GOT3 (cell line): ENCODE measurements at regions not wholly inside any gene's neighbourhood (a gene's known extent, or its start where the extent isn't known, plus 50 kb on each side); places are given as distances from the start of the nearest gene placed in this dataset.
"Not testable (repeated sequence)": the region's sequence is repeated elsewhere in the genome, so short reads cannot be mapped to it uniquely, and the experiment has no call there.

Experiments used
- DNase-seq: peaks from one replicate; lab custom pipeline; 2025; ENCODE audit warnings: mixed read lengths; lab: John Stamatoyannopoulos, UW

GRCh38 chr12:124652661-124653060 lies 85.2 kb upstream of the NCOR2 start:
- no peak for DNase-seq

- DNase-seq = no peak
Measured at GRCh38 chr12:124651516-124652273, 84.3 kb upstream of the NCOR2 start.

GRCh38 chr12:124650912-124651311 lies 83.5 kb upstream of the NCOR2 start:
- no peak for DNase-seq

- no peak for DNase-seq
Measured at GRCh38 chr12:124648710-124649384, 81.4 kb upstream of the NCOR2 start.

GRCh38 chr12:124647316-124647715 lies 79.9 kb upstream of the NCOR2 start:
- no peak for DNase-seq

GRCh38 chr12:124646385-124647230 lies 79.2 kb upstream of the NCOR2 start:
- DNase-seq = no peak

GRCh38 chr12:124645530-124646244 lies 78.3 kb upstream of the NCOR2 start:
- no peak for DNase-seq

GRCh38 chr12:124643768-124644167 lies 76.4 kb upstream of the NCOR2 start:
- DNase-seq = not testable (repeated sequence)

GRCh38 chr12:124642105-124642504 lies 74.7 kb upstream of the NCOR2 start:
- DNase-seq = no peak

- DNase-seq = no peak
Measured at GRCh38 chr12:124641591-124641990, 74.2 kb upstream of the NCOR2 start.

GRCh38 chr12:124640056-124640455 lies 72.6 kb upstream of the NCOR2 start:
- DNase-seq = no peak

- no peak for DNase-seq
Measured at GRCh38 chr12:124639122-124639806, 71.9 kb upstream of the NCOR2 start.

- no peak for DNase-seq
Measured at GRCh38 chr12:124637581-124637981, 70.2 kb upstream of the NCOR2 start.

GRCh38 chr12:124637163-124637562 lies 69.8 kb upstream of the NCOR2 start:
- no peak for DNase-seq

- DNase-seq = no peak
Measured at GRCh38 chr12:124636138-124636978, 68.9 kb upstream of the NCOR2 start.

GRCh38 chr12:124635316-124635715 lies 67.9 kb upstream of the NCOR2 start:
- DNase-seq = no peak

- no peak for DNase-seq
Measured at GRCh38 chr12:124633365-124634362, 66.3 kb upstream of the NCOR2 start.

- no peak for DNase-seq
Measured at GRCh38 chr12:124632519-124632984, 65.1 kb upstream of the NCOR2 start.

- no peak for DNase-seq
Measured at GRCh38 chr12:124631681-124632256, 64.4 kb upstream of the NCOR2 start.
